Liver (tissue), 3 donors: ENCODE measurements at regions not wholly inside any gene's neighbourhood (a gene's known extent, or its start where the extent isn't known, plus 50 kb on each side); places are given as distances from the start of the nearest gene placed in this dataset.
"Not testable (repeated sequence)": the region's sequence is repeated elsewhere in the genome, so short reads cannot be mapped to it uniquely, and the experiment has no call there.

Source experiments
- EGR1 ChIP-seq, 2 donors: IDR thresholded peaks; 2 replicates each; pipeline ENCODE4 v1.6.1; 2016 to 2018; ENCODE audit warnings: antibody characterized with exemption in 2 of 2, low read depth in 2 of 2
- HNF4A ChIP-seq, 2 donors: conservative IDR thresholded peaks; 2 replicates each; pipeline ENCODE4 v1.6.1; 2016; ENCODE audit warnings: antibody characterized with exemption in 2 of 2, mild to moderate bottlenecking in 2 of 2
- RAD21 ChIP-seq, 2 donors: IDR thresholded peaks; 2 replicates each; pipeline ENCODE4 v1.6.1; 2016; ENCODE audit warnings: antibody characterized with exemption in 2 of 2, mild to moderate bottlenecking in 2 of 2
- TAF1 ChIP-seq: conservative IDR thresholded peaks from 2 replicates; pipeline ENCODE4 v1.6.1; 2016; ENCODE audit warnings: antibody characterized with exemption, mild to moderate bottlenecking
- TF ChIP-seq, protein P1 (sequence below): fragments of 150-350 bp; IDR thresholded peaks from 2 replicates; pipeline ENCODE4 v1.5.1; 2017; ENCODE audit warnings: improper control_type of control experiment, low read depth, low read length; ENCODE audit not compliant: missing input control
- TF ChIP-seq, protein P2 (sequence below): IDR thresholded peaks from 2 replicates; pipeline ENCODE4 v1.6.1; 2016; ENCODE audit warnings: antibody characterized with exemption, mild to moderate bottlenecking
- TF ChIP-seq, protein P3 (sequence below): IDR thresholded peaks from 2 replicates; pipeline ENCODE4 v1.6.1; 2016; ENCODE audit warnings: antibody characterized with exemption
- TF ChIP-seq, protein P4 (sequence below): IDR thresholded peaks from 2 replicates; pipeline ENCODE4 v1.6.1; 2016; ENCODE audit warnings: antibody characterized with exemption
- donor health status: healthy.
- donor health status: healthy.

DNA sequence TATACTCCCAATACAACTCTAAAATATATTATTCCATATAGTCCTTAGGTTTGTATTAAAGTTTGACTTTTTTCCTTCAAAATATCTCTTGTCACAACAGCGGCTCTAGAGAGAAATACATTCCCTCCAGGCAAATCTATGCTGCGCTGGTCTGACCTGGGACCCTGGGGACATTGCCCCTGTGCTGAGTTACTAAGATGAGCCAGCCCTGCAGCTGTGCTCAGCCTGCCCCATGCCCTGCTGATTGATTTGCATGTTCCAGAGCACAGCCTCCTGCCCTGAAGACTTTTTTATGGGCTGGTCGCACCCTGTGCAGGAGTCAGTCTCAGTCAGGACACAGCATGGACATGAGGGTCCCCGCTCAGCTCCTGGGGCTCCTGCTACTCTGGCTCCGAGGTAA lies 1170.7 kb downstream of the RPIA start:
- TF ChIP-seq, protein P1, sequence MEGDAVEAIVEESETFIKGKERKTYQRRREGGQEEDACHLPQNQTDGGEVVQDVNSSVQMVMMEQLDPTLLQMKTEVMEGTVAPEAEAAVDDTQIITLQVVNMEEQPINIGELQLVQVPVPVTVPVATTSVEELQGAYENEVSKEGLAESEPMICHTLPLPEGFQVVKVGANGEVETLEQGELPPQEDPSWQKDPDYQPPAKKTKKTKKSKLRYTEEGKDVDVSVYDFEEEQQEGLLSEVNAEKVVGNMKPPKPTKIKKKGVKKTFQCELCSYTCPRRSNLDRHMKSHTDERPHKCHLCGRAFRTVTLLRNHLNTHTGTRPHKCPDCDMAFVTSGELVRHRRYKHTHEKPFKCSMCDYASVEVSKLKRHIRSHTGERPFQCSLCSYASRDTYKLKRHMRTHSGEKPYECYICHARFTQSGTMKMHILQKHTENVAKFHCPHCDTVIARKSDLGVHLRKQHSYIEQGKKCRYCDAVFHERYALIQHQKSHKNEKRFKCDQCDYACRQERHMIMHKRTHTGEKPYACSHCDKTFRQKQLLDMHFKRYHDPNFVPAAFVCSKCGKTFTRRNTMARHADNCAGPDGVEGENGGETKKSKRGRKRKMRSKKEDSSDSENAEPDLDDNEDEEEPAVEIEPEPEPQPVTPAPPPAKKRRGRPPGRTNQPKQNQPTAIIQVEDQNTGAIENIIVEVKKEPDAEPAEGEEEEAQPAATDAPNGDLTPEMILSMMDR: not testable (repeated sequence)
- TF ChIP-seq RAD21 (IDR thresholded peaks at IDR 0.05); EGR1 (IDR thresholded peaks at IDR 0.05; ENCODE audit: low read depth in 2 of 2); TAF1; HNF4A (conservative IDR thresholded peaks at IDR 0.05): not testable (repeated sequence)
- TF ChIP-seq, protein P2, sequence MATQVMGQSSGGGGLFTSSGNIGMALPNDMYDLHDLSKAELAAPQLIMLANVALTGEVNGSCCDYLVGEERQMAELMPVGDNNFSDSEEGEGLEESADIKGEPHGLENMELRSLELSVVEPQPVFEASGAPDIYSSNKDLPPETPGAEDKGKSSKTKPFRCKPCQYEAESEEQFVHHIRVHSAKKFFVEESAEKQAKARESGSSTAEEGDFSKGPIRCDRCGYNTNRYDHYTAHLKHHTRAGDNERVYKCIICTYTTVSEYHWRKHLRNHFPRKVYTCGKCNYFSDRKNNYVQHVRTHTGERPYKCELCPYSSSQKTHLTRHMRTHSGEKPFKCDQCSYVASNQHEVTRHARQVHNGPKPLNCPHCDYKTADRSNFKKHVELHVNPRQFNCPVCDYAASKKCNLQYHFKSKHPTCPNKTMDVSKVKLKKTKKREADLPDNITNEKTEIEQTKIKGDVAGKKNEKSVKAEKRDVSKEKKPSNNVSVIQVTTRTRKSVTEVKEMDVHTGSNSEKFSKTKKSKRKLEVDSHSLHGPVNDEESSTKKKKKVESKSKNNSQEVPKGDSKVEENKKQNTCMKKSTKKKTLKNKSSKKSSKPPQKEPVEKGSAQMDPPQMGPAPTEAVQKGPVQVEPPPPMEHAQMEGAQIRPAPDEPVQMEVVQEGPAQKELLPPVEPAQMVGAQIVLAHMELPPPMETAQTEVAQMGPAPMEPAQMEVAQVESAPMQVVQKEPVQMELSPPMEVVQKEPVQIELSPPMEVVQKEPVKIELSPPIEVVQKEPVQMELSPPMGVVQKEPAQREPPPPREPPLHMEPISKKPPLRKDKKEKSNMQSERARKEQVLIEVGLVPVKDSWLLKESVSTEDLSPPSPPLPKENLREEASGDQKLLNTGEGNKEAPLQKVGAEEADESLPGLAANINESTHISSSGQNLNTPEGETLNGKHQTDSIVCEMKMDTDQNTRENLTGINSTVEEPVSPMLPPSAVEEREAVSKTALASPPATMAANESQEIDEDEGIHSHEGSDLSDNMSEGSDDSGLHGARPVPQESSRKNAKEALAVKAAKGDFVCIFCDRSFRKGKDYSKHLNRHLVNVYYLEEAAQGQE: not testable (repeated sequence)
- TF ChIP-seq, protein P3, sequence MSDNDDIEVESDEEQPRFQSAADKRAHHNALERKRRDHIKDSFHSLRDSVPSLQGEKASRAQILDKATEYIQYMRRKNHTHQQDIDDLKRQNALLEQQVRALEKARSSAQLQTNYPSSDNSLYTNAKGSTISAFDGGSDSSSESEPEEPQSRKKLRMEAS: not testable (repeated sequence)
- TF ChIP-seq, protein P4, sequence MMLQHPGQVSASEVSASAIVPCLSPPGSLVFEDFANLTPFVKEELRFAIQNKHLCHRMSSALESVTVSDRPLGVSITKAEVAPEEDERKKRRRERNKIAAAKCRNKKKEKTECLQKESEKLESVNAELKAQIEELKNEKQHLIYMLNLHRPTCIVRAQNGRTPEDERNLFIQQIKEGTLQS: not testable (repeated sequence)
